ENCODE measurements at regions not wholly inside any gene's neighbourhood (a gene's known extent, or its start where the extent isn't known, plus 50 kb on each side); places are given as distances from the start of the nearest gene placed in this dataset. TPM values are rescaled to one million over a fixed set of nuclear protein-coding genes. Genes with fewer than 3 reads are reported as not detected.

GRCh38 chrX:141320801-141321200 lies 78.5 kb upstream of the SPANXC start:
- no peak overlapping the region for H4K91ac ChIP-seq (ENCODE audit: low read depth, low read length, poor library complexity)
- no peak for DNase-seq (ENCODE audit: low spot score)
- no peaks in the 10 kb centered on the region for H3K36me3 ChIP-seq (replicated peaks in 1 of 2; ENCODE audit: control insufficient read depth in 2 of 2, insufficient read depth in 2 of 2, low read length in 2 of 2)
- H3K4me1 ChIP-seq (ENCODE audit: control insufficient read depth in 2 of 2, insufficient read depth in 1 of 2, low read depth in 1 of 2, low read length in 2 of 2) = no peaks in the 10 kb centered on the region
- no peak overlapping the region for H3K14ac ChIP-seq (ENCODE audit: low read length)
- H4K8ac ChIP-seq (ENCODE audit: low read depth, low read length) = no peak overlapping the region
- H2BK5ac ChIP-seq (ENCODE audit: low read length) = no peak overlapping the region
- H2BK12ac ChIP-seq (ENCODE audit: low read length) = no peak overlapping the region
- H3K4me2 ChIP-seq (ENCODE audit: insufficient read depth, low read length, poor library complexity, severe bottlenecking) = no peak overlapping the region
- no peak overlapping the region for H3K27ac ChIP-seq (replicated peaks; ENCODE audit: low read length)
- no peak overlapping the region for H2BK15ac ChIP-seq (ENCODE audit: low read length)
- H2AFZ ChIP-seq (ENCODE audit: low read length) = no peak overlapping the region
- H3K9me3 ChIP-seq (replicated peaks in 1 of 2; ENCODE audit: control insufficient read depth in 2 of 2, insufficient read depth in 1 of 2, low read depth in 1 of 2, low read length in 2 of 2) = no peaks in the 10 kb centered on the region
- H2BK120ac ChIP-seq (ENCODE audit: low read depth, low read length) = no peak overlapping the region
- H3K18ac ChIP-seq (ENCODE audit: low read length) = no peak overlapping the region
- H3K4ac ChIP-seq (ENCODE audit: low read length) = no peak overlapping the region
- WGBS, 2 donors (ENCODE audit: extremely low coverage in 2 of 2, insufficient read length in 2 of 2, insufficient replicate concordance in 1 of 2) = no CpG with 5 or more reads among the region's 2 CpGs
- no peak overlapping the region for H3K23ac ChIP-seq (ENCODE audit: low read depth, low read length, poor library complexity)
- H3K4me3 ChIP-seq (ENCODE audit: low read length in 2 of 2) = no peak overlapping the region
- H3K27me3 ChIP-seq (ENCODE audit: control insufficient read depth in 3 of 3, insufficient read depth in 3 of 3, low read depth in 1 of 3, low read length in 3 of 3) = no peaks in the 10 kb centered on the region
- no peak overlapping the region for H2AK5ac ChIP-seq (ENCODE audit: low read depth, low read length)
- no peak overlapping the region for H3K9ac ChIP-seq (ENCODE audit: low read depth, low read length, poor library complexity)
- no peaks in the 10 kb centered on the region for H3K79me1 ChIP-seq (ENCODE audit: low read depth, low read length)

- Histone ChIP-seq H3K23ac (ENCODE audit: low read depth, low read length, poor library complexity) (no peak overlapping the region), H3K36me3 (replicated peaks in 1 of 2; ENCODE audit: control insufficient read depth in 2 of 2, insufficient read depth in 2 of 2, low read length in 2 of 2) (no peaks in the 10 kb centered on the region), H3K79me1 (ENCODE audit: low read depth, low read length) (no peaks in the 10 kb centered on the region), H2BK120ac (ENCODE audit: low read depth, low read length) (no peak overlapping the region), H2AFZ (ENCODE audit: low read length) (no peak overlapping the region), H3K27me3 (ENCODE audit: control insufficient read depth in 3 of 3, insufficient read depth in 3 of 3, low read depth in 1 of 3, low read length in 3 of 3) (no peaks in the 10 kb centered on the region), H4K8ac (ENCODE audit: low read depth, low read length) (no peak overlapping the region), H3K27ac (replicated peaks; ENCODE audit: low read length) (no peak overlapping the region), H4K91ac (ENCODE audit: low read depth, low read length, poor library complexity) (no peak overlapping the region), H3K4me2 (ENCODE audit: insufficient read depth, low read length, poor library complexity, severe bottlenecking) (no peak overlapping the region), H2BK12ac (ENCODE audit: low read length) (no peak overlapping the region), H2BK15ac (ENCODE audit: low read length) (no peak overlapping the region), H2AK5ac (ENCODE audit: low read depth, low read length) (no peak overlapping the region), H3K9ac (ENCODE audit: low read depth, low read length, poor library complexity) (no peak overlapping the region), H2BK5ac (ENCODE audit: low read length) (no peak overlapping the region), H3K14ac (ENCODE audit: low read length) (no peak overlapping the region), H3K4me3 (ENCODE audit: low read length in 2 of 2) (no peak overlapping the region), H3K18ac (ENCODE audit: low read length) (no peak overlapping the region), H3K4me1 (ENCODE audit: control insufficient read depth in 2 of 2, insufficient read depth in 1 of 2, low read depth in 1 of 2, low read length in 2 of 2) (no peaks in the 10 kb centered on the region), H3K9me3 (replicated peaks in 1 of 2; ENCODE audit: control insufficient read depth in 2 of 2, insufficient read depth in 1 of 2, low read depth in 1 of 2, low read length in 2 of 2) (no peaks in the 10 kb centered on the region), H3K4ac (ENCODE audit: low read length) (no peak overlapping the region)
- no peak for DNase-seq (ENCODE audit: low spot score)
- no CpG with 5 or more reads among the region's 1 CpG for WGBS, 2 donors (ENCODE audit: extremely low coverage in 2 of 2, insufficient read length in 2 of 2, insufficient replicate concordance in 1 of 2)
Observed at GRCh38 chrX:141314441-141314840, 72.1 kb upstream of the SPANXC start.

GRCh38 chrX:141301017-141301416 lies 58.7 kb upstream of the SPANXC start:
- Histone ChIP-seq H3K9me3 (replicated peaks in 1 of 2; ENCODE audit: control insufficient read depth in 2 of 2, insufficient read depth in 1 of 2, low read depth in 1 of 2, low read length in 2 of 2) (no peaks in the 10 kb centered on the region), H3K79me1 (ENCODE audit: low read depth, low read length) (no peaks in the 10 kb centered on the region), H4K91ac (ENCODE audit: low read depth, low read length, poor library complexity) (no peak overlapping the region), H2BK5ac (ENCODE audit: low read length) (no peak overlapping the region), H3K4me3 (ENCODE audit: low read length in 2 of 2) (no peak overlapping the region), H3K4me1 (ENCODE audit: control insufficient read depth in 2 of 2, insufficient read depth in 1 of 2, low read depth in 1 of 2, low read length in 2 of 2) (no peaks in the 10 kb centered on the region), H3K9ac (ENCODE audit: low read depth, low read length, poor library complexity) (no peak overlapping the region), H3K4me2 (ENCODE audit: insufficient read depth, low read length, poor library complexity, severe bottlenecking) (no peak overlapping the region), H3K36me3 (replicated peaks in 1 of 2; ENCODE audit: control insufficient read depth in 2 of 2, insufficient read depth in 2 of 2, low read length in 2 of 2) (no peaks in the 10 kb centered on the region), H3K27me3 (ENCODE audit: control insufficient read depth in 3 of 3, insufficient read depth in 3 of 3, low read depth in 1 of 3, low read length in 3 of 3) (no peaks in the 10 kb centered on the region), H2BK15ac (ENCODE audit: low read length) (no peak overlapping the region), H4K8ac (ENCODE audit: low read depth, low read length) (no peak overlapping the region), H2AK5ac (ENCODE audit: low read depth, low read length) (no peak overlapping the region), H3K4ac (ENCODE audit: low read length) (no peak overlapping the region), H3K18ac (ENCODE audit: low read length) (no peak overlapping the region), H2BK120ac (ENCODE audit: low read depth, low read length) (no peak overlapping the region), H3K23ac (ENCODE audit: low read depth, low read length, poor library complexity) (no peak overlapping the region), H3K14ac (ENCODE audit: low read length) (no peak overlapping the region), H2AFZ (ENCODE audit: low read length) (no peak overlapping the region), H2BK12ac (ENCODE audit: low read length) (no peak overlapping the region), H3K27ac (replicated peaks; ENCODE audit: low read length) (no peak overlapping the region)
- no peak for DNase-seq (ENCODE audit: low spot score)
- no CpG with 5 or more reads among the region's 5 CpGs for WGBS, 2 donors (ENCODE audit: extremely low coverage in 2 of 2, insufficient read length in 2 of 2, insufficient replicate concordance in 1 of 2)

Small RNA genes lying in the stretch of these regions (small RNA-seq; reads per million reads assigned to genes)
- not detected for gene AC234779.1 (ENCODE audit: insufficient read depth)
